NOMO-1 treated with dmso at 0.1 percent for 144 hours (cell line): ENCODE measurements at regions not wholly inside any gene's neighbourhood (a gene's known extent, or its start where the extent isn't known, plus 50 kb on each side); places are given as distances from the start of the nearest gene placed in this dataset.
"Not testable (repeated sequence)": the region's sequence is repeated elsewhere in the genome, so short reads cannot be mapped to it uniquely, and the experiment has no call there.

ENCODE experiments used
- DNase-seq: peaks from one replicate; lab custom pipeline; 2025; ENCODE audit not compliant: unreplicated experiment; lab: John Stamatoyannopoulos, UW

GRCh38 chr3:171915275-171915674 is 72.1 kb downstream of the TMEM212 start:
- no peak for DNase-seq

GRCh38 chr3:171916888-171917287 is 73.7 kb downstream of the TMEM212 start:
- DNase-seq = no peak

GRCh38 chr3:171922629-171923028 is 79.5 kb downstream of the TMEM212 start:
- not testable (repeated sequence) for DNase-seq

- DNase-seq = not testable (repeated sequence)
These were observed 80.5 kb downstream of the TMEM212 start for GRCh38 chr3:171923668-171924067.

- not testable (repeated sequence) for DNase-seq
These were observed 81.7 kb downstream of the TMEM212 start for GRCh38 chr3:171924864-171925263.

GRCh38 chr3:171932153-171932611 is 89.0 kb downstream of the TMEM212 start:
- DNase-seq = peak; percentile 44

- DNase-seq = no peak
These were observed 90.3 kb downstream of the TMEM212 start for GRCh38 chr3:171933441-171933840.

- DNase-seq = no peak
These were observed 92.3 kb downstream of the TMEM212 start for GRCh38 chr3:171935261-171936123.

- peak; percentile 45 for DNase-seq
These were observed 93.2 kb downstream of the TMEM212 start for GRCh38 chr3:171936191-171936841.

GRCh38 chr3:171939578-171939977 is 96.4 kb downstream of the TMEM212 start:
- no peak for DNase-seq

- no peak for DNase-seq
These were observed 97.1 kb downstream of the TMEM212 start for GRCh38 chr3:171940151-171940649.

GRCh38 chr3:171943262-171944117 is 95.9 kb upstream of the FNDC3B start:
- DNase-seq = no peak

GRCh38 chr3:171944118-171945016 is 95.0 kb upstream of the FNDC3B start:
- DNase-seq = peak; percentile 41

- no peak for DNase-seq
These were observed 90.7 kb upstream of the FNDC3B start for GRCh38 chr3:171948674-171949073.

- DNase-seq = no peak
These were observed 89.8 kb upstream of the FNDC3B start for GRCh38 chr3:171949554-171949953.

GRCh38 chr3:171950373-171950772 is 89.0 kb upstream of the FNDC3B start:
- no peak for DNase-seq

- no peak for DNase-seq
These were observed 87.8 kb upstream of the FNDC3B start for GRCh38 chr3:171951597-171951996.

GRCh38 chr3:171953301-171954022 is 85.9 kb upstream of the FNDC3B start:
- no peak for DNase-seq

- no peak for DNase-seq
These were observed 84.5 kb upstream of the FNDC3B start for GRCh38 chr3:171954690-171955383.
